Uterus (tissue), 2 donors: ENCODE measurements at regions not wholly inside any gene's neighbourhood (a gene's known extent, or its start where the extent isn't known, plus 50 kb on each side); places are given as distances from the start of the nearest gene placed in this dataset.

Experiments used
- POLR2A ChIP-seq, 2 donors: fragments of 450-650 bp; IDR thresholded peaks; one replicate each; pipeline ENCODE4 v1.6.1; 2016; ENCODE audit warnings: antibody characterized with exemption in 2 of 2, mild to moderate bottlenecking in 1 of 2, moderate library complexity in 1 of 2
- TF ChIP-seq, protein P1 (sequence below), 4 experiments: fragments of 200-600 bp in 2 of 4; fragments of 450-650 bp in 2 of 4; sonication (generic) in 2 of 4; IDR thresholded peaks; one replicate each; pipeline ENCODE4 v1.5.1; 2016 to 2019; ENCODE audit warnings: antibody characterized with exemption in 4 of 4, mild to moderate bottlenecking in 2 of 4, moderate library complexity in 1 of 4

DNA sequence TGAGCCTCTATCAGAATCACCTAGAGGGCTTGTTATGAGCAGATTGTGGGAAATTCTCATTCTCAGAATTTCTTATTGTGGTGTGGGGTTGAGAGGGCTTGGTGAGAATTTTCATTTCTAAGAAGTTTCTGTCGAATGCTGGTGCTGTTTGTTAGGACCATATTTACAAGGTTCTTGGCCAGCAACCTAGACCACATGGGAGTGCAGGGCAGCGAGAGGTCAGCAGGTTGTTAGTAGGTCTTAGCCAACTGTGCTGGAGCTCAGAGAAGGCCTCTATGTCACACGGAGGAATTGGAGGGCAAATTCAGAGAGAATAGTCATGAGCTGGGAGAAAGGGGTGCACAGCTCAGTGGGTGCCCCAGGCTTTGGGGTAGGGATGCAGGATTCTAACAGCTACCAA lies 357.0 kb downstream of the LRRC70 start:
- TF ChIP-seq, protein P1, sequence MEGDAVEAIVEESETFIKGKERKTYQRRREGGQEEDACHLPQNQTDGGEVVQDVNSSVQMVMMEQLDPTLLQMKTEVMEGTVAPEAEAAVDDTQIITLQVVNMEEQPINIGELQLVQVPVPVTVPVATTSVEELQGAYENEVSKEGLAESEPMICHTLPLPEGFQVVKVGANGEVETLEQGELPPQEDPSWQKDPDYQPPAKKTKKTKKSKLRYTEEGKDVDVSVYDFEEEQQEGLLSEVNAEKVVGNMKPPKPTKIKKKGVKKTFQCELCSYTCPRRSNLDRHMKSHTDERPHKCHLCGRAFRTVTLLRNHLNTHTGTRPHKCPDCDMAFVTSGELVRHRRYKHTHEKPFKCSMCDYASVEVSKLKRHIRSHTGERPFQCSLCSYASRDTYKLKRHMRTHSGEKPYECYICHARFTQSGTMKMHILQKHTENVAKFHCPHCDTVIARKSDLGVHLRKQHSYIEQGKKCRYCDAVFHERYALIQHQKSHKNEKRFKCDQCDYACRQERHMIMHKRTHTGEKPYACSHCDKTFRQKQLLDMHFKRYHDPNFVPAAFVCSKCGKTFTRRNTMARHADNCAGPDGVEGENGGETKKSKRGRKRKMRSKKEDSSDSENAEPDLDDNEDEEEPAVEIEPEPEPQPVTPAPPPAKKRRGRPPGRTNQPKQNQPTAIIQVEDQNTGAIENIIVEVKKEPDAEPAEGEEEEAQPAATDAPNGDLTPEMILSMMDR (IDR thresholded peaks at IDR 0.05): no peak
- no peak for TF ChIP-seq POLR2A (IDR thresholded peaks at IDR 0.05)
